ENCODE measurements at regions not wholly inside any gene's neighbourhood (a gene's known extent, or its start where the extent isn't known, plus 50 kb on each side); places are given as distances from the start of the nearest gene placed in this dataset.

DNA sequence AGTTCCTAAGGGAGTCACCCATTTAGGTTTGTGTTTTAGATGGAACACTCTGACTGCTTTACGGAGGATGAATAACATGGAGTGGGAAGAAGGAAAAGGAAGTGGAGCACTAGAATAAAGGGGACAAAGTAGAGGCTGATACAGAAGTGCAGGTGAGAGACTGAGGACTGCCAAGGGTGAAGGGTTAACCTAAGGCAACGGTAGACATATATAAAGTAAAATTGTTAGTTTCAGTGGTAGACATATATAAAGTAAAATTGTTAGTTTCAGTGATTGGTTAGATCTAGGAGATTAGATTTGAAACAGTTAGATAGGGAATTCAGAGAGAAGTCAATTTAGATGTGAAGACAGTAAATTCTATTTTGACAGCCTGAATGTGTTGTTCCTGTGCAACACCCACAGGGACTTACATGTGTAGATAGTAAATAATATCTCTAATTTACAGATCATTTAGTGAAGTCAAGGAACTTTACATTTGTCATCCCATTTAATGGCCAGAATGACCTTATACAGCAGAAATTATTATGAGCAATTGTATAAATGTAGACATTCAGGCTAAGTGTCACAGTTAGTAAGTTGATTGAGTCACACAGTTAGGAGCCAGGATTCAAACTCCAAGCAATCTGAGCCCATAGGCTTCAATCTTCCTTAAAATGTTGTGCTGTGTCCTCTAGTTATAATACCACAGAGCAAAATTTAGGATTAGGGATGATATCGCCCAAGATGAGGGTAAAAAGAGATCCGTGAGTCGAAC, 270.8 kb upstream of the UBE2E3 start:
- no peaks in the 10 kb centered on the region for H3K36me3 ChIP-seq (ENCODE audit: insufficient read depth, low read length)
- no peak overlapping the region for H3K9ac ChIP-seq (ENCODE audit: low read depth, low read length)
- no peak overlapping the region for H3K4me3 ChIP-seq (ENCODE audit: low read length)

DNA sequence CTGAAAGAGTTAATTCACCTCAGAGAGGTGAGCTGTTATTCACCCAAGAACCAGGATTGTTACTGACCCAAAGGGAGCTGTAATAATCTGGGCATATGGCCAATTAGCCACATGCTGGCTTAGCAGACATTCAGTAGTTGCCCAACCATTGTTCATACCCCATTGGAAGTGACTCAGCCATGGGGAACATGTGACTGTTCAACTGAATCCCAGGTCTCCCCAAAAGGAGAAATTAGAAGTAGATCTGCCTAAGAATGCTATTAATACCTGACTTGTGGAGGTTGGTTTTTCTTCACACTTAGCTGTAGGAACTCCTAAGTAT, 272.6 kb upstream of the UBE2E3 start:
- H3K4me1 ChIP-seq (ENCODE audit: control insufficient read depth, insufficient read depth, low read length) = peaks cover 35% of the 10 kb centered on the region
- H3K9me3 ChIP-seq (replicated peaks; ENCODE audit: low read length) = no peaks in the 10 kb centered on the region
- no peaks in the 10 kb centered on the region for H3K36me3 ChIP-seq (ENCODE audit: insufficient read depth, low read length)
- H3K9ac ChIP-seq (ENCODE audit: low read depth, low read length) = no peak overlapping the region
- no peak overlapping the region for H3K4me2 ChIP-seq (ENCODE audit: low read length)
- no peak overlapping the region for H3K4me3 ChIP-seq (ENCODE audit: low read length)
- H3K27me3 ChIP-seq (ENCODE audit: control insufficient read depth, insufficient read depth, low read length) = no peaks in the 10 kb centered on the region

More for the DNA sequence above, 270.8 kb upstream of the UBE2E3 start:
- no peaks in the 10 kb centered on the region for H3K27me3 ChIP-seq (ENCODE audit: control insufficient read depth, insufficient read depth, low read length)
- no peak overlapping the region for H3K4me2 ChIP-seq (ENCODE audit: low read length)
- peaks cover 35% of the 10 kb centered on the region for H3K4me1 ChIP-seq (ENCODE audit: control insufficient read depth, insufficient read depth, low read length)
- no peaks in the 10 kb centered on the region for H3K9me3 ChIP-seq (replicated peaks; ENCODE audit: low read length)

DNA sequence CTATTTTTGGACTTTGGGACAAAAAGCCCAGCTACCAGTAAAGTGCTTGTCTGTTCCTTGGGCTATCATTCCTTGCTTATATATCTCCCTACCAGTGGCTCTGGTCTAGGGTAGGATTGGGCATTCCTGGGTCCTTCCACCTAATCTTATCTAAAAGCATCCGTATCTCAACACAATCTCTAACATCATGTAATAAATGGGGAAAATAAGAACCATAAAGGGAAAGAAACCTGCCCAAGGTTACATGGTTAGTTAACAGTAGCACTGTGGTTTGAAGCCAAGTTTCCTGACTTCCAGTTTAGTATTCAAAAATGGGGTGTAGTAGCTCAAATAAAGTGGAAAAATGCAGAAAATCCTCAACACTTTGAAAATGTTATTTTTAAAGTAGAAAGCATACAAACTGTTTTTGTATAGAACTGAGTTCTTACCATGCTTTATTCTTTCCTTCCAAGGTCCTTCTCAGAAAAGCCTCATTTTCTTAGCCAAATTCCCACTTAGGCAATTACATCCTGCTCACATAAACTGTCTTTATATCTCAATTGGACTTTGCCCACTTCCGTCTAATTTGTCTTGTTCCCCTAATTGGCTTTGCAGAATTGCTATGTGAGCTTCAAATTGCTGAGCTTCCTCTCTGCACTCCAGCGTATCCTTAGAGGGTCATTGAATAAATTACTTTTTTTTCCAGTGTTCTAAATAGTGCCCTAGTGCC, 273.1 kb upstream of the UBE2E3 start:
- H3K9me3 ChIP-seq (replicated peaks; ENCODE audit: low read length) = no peaks in the 10 kb centered on the region
- H3K27me3 ChIP-seq (ENCODE audit: control insufficient read depth, insufficient read depth, low read length) = no peaks in the 10 kb centered on the region
- H3K9ac ChIP-seq (ENCODE audit: low read depth, low read length) = no peak overlapping the region
- peaks cover 35% of the 10 kb centered on the region for H3K4me1 ChIP-seq (ENCODE audit: control insufficient read depth, insufficient read depth, low read length)
- no peaks in the 10 kb centered on the region for H3K36me3 ChIP-seq (ENCODE audit: insufficient read depth, low read length)
- H3K4me2 ChIP-seq (ENCODE audit: low read length) = no peak overlapping the region
- H3K4me3 ChIP-seq (ENCODE audit: low read length) = no peak overlapping the region

DNA sequence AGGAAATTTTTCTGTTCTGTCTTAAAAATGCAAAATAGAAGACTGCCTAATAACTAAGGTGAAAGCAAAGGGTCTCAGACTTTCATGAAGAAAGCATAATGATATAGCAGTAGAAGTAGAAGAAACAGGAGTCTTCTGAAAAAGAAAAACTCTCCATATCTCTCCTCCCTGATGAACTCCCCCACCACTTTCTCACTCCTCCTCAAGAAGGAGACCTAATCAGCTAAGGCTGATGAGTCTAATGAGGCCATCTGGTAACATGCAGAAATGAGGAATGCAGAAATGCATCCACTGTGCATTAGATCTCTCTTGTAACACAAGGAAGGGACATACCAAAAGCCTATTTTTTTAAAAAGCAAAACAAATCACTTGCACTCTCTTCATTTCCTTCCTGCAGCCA, 273.7 kb upstream of the UBE2E3 start:
- Histone ChIP-seq H3K4me1 (ENCODE audit: control insufficient read depth, insufficient read depth, low read length) (peaks cover 35% of the 10 kb centered on the region), H3K27me3 (ENCODE audit: control insufficient read depth, insufficient read depth, low read length) (no peaks in the 10 kb centered on the region), H3K36me3 (ENCODE audit: insufficient read depth, low read length) (no peaks in the 10 kb centered on the region), H3K9me3 (replicated peaks; ENCODE audit: low read length) (no peaks in the 10 kb centered on the region), H3K4me2 (ENCODE audit: low read length) (no peak overlapping the region), H3K9ac (ENCODE audit: low read depth, low read length) (no peak overlapping the region), H3K4me3 (ENCODE audit: low read length) (no peak overlapping the region)

DNA sequence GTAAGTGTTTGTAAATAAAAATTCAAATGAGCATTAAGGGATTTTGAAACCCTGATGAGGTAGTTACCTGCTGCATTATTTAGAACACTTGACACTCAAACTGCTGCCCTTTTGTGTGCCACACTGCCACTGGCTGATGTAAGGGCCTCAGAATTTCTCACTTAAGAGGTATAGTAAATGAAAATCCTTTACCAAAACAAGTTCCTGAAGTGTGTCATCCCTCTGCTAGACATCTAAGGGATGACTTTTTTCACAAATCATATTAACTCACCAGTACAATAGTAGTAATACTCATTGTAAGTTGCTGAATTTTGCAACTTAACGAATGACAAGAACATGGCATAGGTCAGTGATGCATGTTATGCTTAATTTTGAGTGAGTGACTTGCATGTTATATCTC, 274.9 kb upstream of the UBE2E3 start:
- peak overlapping the region; percentile 25 for H3K9ac ChIP-seq (ENCODE audit: low read depth, low read length)
- peaks cover 35% of the 10 kb centered on the region for H3K4me1 ChIP-seq (ENCODE audit: control insufficient read depth, insufficient read depth, low read length)
- no peaks in the 10 kb centered on the region for H3K9me3 ChIP-seq (replicated peaks; ENCODE audit: low read length)
- H3K4me2 ChIP-seq (ENCODE audit: low read length) = peak overlapping the region; percentile 31
- H3K36me3 ChIP-seq (ENCODE audit: insufficient read depth, low read length) = no peaks in the 10 kb centered on the region
- H3K4me3 ChIP-seq (ENCODE audit: low read length) = no peak overlapping the region
- H3K27me3 ChIP-seq (ENCODE audit: control insufficient read depth, insufficient read depth, low read length) = no peaks in the 10 kb centered on the region

DNA sequence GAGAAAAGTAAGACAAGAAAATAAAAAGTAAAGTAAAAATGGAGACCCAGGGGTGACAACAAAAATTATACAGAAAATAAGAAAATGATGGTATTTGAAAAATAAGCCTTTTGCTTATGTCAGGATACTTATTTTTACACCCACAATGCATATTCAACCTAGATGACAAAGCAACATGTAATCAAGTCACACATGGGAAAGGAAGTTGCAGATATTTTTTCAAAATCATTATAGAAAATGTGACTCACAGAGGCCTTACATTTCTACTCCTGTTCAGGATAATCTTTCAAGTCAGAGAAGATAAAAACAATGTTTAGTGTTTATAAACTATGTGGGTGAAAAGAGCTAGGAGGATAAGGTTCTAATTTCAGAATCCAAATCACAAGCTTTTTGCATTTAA, 275.3 kb upstream of the UBE2E3 start:
- no peaks in the 10 kb centered on the region for H3K9me3 ChIP-seq (replicated peaks; ENCODE audit: low read length)
- peaks cover 35% of the 10 kb centered on the region for H3K4me1 ChIP-seq (ENCODE audit: control insufficient read depth, insufficient read depth, low read length)
- H3K9ac ChIP-seq (ENCODE audit: low read depth, low read length) = peak overlapping the region; percentile 25
- no peaks in the 10 kb centered on the region for H3K36me3 ChIP-seq (ENCODE audit: insufficient read depth, low read length)
- H3K27me3 ChIP-seq (ENCODE audit: control insufficient read depth, insufficient read depth, low read length) = no peaks in the 10 kb centered on the region
- H3K4me3 ChIP-seq (ENCODE audit: low read length) = no peak overlapping the region
- H3K4me2 ChIP-seq (ENCODE audit: low read length) = peak overlapping the region; percentile 31

DNA sequence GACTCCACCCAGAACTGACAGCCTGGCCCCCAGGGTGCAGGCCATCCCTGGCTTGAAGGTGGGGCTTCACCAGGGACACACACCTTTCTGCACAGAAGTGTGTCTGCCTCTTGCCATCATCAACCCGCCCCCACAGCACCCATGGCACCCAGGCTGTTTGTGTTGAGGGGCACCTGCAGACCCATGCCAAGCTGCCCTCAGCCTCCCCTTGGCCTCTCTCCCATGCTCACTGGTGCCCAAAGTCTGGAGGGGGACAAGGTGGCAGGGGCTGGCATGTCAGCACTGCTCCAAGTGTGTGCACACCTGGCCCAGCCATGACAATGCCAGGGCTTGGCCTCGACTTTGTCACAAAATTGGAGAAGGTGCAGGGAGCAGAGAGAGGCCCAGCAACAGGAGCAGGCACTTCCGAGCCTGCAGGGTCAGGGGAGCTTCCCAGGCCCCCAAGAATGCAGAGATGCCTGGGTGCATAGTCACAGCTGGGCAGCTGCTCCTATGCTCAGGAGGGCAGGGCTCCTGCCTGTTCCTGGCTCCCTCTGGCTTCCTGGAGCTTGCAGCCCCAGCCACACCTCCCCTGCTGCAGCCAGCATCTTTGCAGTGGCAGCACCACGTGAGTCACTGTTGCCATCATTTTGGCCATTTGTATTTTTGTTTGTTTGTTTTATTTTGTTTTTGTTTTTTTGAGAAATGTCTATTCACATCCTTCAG, 280.6 kb upstream of the UBE2E3 start:
- no peak overlapping the region for H3K4me3 ChIP-seq (ENCODE audit: low read length)
- H3K36me3 ChIP-seq (ENCODE audit: insufficient read depth, low read length) = no peaks in the 10 kb centered on the region
- no peaks in the 10 kb centered on the region for H3K27me3 ChIP-seq (ENCODE audit: control insufficient read depth, insufficient read depth, low read length)
- H3K9ac ChIP-seq (ENCODE audit: low read depth, low read length) = no peak overlapping the region
- H3K4me1 ChIP-seq (ENCODE audit: control insufficient read depth, insufficient read depth, low read length) = peaks cover 5% of the 10 kb centered on the region
- H3K4me2 ChIP-seq (ENCODE audit: low read length) = no peak overlapping the region
- H3K9me3 ChIP-seq (replicated peaks; ENCODE audit: low read length) = no peaks in the 10 kb centered on the region

DNA sequence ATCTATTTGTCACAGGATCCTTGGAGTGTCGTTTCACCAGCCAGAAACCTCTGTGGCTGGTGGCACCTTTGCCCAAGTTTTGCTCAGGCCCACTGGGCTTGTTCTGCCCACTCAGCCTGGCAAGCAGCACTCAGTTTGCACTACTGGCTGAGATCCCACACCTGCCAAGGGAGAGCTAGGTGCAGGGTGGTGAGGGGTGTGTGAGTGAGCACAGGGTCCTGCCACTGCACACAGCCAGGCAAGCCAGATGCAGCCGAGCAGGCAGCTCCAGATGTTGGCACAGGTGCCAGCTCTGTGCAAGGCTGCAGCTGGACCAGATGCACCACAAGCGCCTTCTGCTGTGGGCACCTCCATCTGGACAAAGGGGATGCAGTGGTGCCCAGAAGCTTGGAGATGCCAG, 281.7 kb upstream of the UBE2E3 start:
- no peak overlapping the region for H3K4me2 ChIP-seq (ENCODE audit: low read length)
- peaks cover 7% of the 10 kb centered on the region for H3K4me1 ChIP-seq (ENCODE audit: control insufficient read depth, insufficient read depth, low read length)
- no peaks in the 10 kb centered on the region for H3K27me3 ChIP-seq (ENCODE audit: control insufficient read depth, insufficient read depth, low read length)
- H3K9ac ChIP-seq (ENCODE audit: low read depth, low read length) = no peak overlapping the region
- H3K4me3 ChIP-seq (ENCODE audit: low read length) = no peak overlapping the region
- no peaks in the 10 kb centered on the region for H3K36me3 ChIP-seq (ENCODE audit: insufficient read depth, low read length)
- no peaks in the 10 kb centered on the region for H3K9me3 ChIP-seq (replicated peaks; ENCODE audit: low read length)

DNA sequence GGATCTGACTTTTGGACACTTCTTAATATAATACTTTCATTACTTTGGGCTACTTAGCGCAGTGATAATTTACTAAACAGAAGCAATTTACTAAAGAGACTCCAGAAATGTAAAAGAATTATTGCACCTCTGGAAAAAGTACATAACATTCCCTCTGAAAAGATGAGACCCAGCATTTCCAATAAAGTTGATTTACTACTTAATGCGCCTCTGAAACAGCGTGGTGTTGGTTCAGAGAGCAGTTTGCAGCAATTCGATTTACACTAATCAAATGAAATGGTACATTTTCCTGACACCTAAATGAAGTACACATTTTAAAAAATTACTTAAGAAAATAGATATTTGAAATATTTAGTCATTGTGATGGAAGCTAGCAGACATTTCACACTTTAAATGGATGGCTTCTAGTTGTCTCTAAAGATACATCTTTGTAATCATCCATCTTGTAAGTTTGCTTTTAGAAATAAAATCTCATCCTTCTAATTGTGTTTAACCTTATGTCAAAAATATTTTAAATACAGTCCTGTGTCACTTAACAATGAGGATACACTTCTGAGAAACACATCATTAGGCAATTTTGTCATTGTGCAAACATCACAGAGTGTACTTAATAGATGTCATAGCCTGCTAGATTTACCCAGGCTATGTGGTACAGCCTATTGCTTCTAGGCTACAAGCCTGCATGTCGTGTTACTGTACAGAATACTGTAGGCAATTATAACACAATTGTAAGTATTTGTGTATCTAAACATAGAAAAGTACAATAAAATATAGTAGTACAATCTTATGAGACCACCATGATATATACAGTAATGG, 284.6 kb upstream of the UBE2E3 start:
- H3K4me2 ChIP-seq (ENCODE audit: low read length) = peak overlapping the region; percentile 28
- no peaks in the 10 kb centered on the region for H3K27me3 ChIP-seq (ENCODE audit: control insufficient read depth, insufficient read depth, low read length)
- H3K4me1 ChIP-seq (ENCODE audit: control insufficient read depth, insufficient read depth, low read length) = peaks cover 7% of the 10 kb centered on the region
- H3K9me3 ChIP-seq (replicated peaks; ENCODE audit: low read length) = no peaks in the 10 kb centered on the region
- H3K4me3 ChIP-seq (ENCODE audit: low read length) = no peak overlapping the region
- no peak overlapping the region for H3K9ac ChIP-seq (ENCODE audit: low read depth, low read length)
- H3K36me3 ChIP-seq (ENCODE audit: insufficient read depth, low read length) = no peaks in the 10 kb centered on the region

DNA sequence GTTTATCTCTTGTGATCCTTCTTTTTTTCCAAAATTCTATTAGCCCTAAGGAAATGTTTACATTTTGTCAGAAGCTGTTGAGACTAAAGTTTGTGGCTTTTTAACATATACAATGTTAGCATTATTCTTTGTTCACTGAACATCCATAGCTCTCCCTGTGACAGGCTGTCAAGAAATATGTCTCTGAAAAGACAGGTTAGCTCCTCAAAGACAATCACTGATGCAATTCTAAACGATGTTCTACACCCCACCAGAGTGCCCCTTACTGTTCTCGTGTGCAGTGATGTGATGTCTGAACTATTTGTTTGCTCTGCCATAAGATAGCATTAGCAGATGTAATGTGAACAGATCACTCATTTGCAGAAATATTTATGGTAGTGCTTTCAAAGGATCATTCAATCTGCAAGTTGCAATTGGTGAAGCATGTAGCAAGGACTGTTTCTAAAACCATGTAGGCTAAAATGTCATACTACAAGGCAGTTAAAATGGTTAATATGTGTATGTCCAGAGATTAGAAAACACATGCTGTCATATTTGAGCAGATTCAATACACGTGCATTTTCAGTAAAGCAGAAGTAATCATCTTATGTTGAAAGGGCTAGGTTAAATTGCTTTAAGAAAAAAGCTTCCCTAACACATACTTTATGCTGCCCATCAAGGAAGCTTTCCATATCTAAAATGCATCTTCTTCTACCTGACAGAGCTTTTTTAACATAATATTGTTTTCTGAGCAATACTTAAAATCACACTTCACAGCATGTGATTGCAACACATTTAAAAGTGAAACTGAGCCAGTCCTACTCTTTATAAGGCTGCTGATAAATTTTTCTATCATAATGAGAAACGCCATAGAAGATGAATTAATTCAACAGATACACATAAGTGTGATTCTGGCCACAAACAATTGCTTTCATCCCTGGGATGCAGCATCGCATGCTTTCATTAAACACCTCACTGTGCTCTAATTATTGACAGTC, 285.7 kb upstream of the UBE2E3 start:
- Histone ChIP-seq H3K36me3 (ENCODE audit: insufficient read depth, low read length) (no peaks in the 10 kb centered on the region), H3K9ac (ENCODE audit: low read depth, low read length) (no peak overlapping the region), H3K4me1 (ENCODE audit: control insufficient read depth, insufficient read depth, low read length) (peaks cover 7% of the 10 kb centered on the region), H3K4me3 (ENCODE audit: low read length) (peak overlapping the region; percentile 9), H3K27me3 (ENCODE audit: control insufficient read depth, insufficient read depth, low read length) (no peaks in the 10 kb centered on the region), H3K9me3 (replicated peaks; ENCODE audit: low read length) (no peaks in the 10 kb centered on the region), H3K4me2 (ENCODE audit: low read length) (peak overlapping the region; percentile 28)
